NCI-H526 treated with DMSO at 0.1 percent for 48 hours (cell line): ENCODE measurements at regions not wholly inside any gene's neighbourhood (a gene's known extent, or its start where the extent isn't known, plus 50 kb on each side); places are given as distances from the start of the nearest gene placed in this dataset.

Source experiments
- DNase-seq: peaks from one replicate; lab custom pipeline; 2025; lab: John Stamatoyannopoulos, UW

GRCh38 chr10:130902471-130902870 is 409.1 kb downstream of the TCERG1L start:
- no peak for DNase-seq

GRCh38 chr10:130902929-130903328 is 408.6 kb downstream of the TCERG1L start:
- DNase-seq = no peak

DNA sequence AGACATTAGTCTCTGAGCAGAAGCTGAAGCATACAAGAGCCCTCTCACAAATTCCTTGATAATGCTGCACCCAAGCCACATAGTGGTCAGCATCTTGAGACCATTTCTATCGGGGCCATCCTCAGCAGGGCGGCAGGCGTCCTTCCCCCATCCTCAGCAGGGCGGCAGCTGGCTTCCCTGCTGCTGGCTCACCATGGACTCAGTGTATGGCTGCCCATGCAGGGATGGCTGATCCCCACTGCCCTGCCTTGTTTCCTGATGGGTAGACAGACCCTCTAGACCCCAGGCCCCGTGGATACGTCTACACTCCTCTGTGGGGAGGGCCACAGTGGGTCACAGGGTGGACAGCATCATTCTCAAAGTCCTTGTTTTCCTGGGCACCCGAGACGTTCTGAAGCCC is 406.8 kb downstream of the TCERG1L start:
- DNase-seq = no peak

- no peak for DNase-seq
These were observed 406.1 kb downstream of the TCERG1L start for GRCh38 chr10:130905386-130905785.

DNA sequence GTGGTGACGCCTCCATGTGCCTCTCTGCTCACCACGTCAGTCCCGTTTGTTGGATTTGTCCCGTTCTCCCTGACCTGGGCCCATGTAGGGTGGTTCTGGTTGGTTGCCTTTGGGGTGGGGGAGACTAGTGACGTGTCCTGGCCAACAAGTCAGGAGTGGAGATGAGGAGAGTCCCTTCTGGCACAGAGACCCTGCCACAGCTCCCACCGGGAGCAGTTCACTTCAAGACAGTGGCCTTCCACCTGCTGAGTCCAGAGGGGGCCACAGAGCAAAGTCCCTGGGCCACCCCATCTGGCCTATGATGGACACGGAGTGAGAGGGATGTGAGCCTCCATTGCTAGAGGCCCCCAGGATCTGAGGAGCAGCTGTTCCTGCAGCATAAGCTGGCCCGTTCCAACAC is 405.6 kb downstream of the TCERG1L start:
- no peak for DNase-seq

DNA sequence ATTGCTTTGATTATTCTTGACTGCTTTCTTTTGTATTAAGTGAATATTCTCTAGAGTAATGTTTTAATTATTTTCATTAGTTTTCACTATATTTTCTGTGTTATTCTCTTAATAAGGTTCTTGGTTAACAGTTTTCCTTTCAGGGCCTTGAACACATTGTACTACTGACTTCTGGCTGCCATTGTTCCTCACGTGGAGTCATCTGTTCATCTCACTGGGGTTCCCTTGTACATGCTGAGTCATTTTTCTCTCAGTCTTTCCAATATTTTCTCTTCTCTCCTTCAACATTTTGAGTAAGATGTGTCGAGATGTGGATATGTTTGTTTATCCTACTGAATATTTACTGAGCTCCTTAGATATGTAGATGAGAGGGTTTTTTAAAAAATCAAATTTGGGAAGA is 400.7 kb downstream of the TCERG1L start:
- no peak for DNase-seq

DNA sequence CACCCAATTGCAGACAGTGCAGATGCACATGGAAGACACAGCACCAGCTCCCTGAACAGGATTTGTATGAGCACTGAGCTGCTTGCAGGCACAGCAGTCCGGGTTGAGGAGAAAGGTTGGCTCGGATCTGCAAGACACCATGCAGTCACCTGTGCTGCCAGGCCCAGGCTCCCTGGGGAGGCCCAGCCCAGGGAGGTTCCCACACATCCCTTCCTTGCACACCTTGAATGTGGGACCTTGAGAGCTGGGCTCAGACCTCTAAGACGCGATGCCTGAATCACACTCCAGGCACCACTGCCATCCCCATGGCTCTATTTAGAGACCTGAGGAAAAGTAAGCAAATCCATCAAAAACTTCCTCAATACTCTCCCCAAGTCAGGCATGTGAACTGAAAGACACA is 397.7 kb downstream of the TCERG1L start:
- DNase-seq = no peak

- DNase-seq = no peak
These were observed 397.2 kb downstream of the TCERG1L start for GRCh38 chr10:130914367-130914766.

DNA sequence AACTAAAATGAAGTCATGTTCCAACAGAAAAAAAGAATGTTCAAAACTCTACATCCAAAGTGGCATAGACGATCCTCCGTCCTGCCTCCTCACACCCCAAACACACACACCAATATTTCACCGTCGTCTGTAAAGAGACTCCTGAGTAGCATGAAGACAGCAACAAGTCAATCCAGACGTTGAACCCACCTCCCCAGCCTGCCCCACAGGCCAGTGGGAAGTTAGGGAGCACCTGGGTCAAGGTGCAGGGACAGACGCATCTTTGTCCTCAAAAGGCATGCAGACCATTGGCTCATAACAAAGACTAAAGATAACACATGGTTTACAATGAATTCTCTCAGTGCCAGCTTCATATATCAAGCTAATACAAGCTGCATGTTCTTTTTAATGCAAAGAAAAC is 396.5 kb downstream of the TCERG1L start:
- DNase-seq = no peak

DNA sequence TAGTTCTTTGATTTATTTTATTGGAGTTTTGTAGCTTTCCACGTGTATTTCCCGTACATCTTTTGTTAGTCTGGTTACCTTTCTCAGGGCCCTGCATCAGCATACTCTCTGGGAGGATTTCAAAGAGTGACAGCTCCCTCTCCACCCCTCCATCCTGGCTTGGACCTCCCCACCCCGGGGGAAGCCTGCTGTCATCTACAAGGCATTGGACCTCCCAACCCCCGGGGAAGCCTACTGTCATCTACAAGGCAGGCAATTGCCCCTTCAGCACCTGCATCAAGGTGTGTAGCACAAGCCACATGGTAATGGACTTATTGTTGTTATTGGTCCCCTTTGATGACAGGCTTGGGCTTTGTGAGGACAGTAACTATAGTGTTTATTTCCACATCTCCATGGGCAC is 390.1 kb downstream of the TCERG1L start:
- no peak for DNase-seq

DNA sequence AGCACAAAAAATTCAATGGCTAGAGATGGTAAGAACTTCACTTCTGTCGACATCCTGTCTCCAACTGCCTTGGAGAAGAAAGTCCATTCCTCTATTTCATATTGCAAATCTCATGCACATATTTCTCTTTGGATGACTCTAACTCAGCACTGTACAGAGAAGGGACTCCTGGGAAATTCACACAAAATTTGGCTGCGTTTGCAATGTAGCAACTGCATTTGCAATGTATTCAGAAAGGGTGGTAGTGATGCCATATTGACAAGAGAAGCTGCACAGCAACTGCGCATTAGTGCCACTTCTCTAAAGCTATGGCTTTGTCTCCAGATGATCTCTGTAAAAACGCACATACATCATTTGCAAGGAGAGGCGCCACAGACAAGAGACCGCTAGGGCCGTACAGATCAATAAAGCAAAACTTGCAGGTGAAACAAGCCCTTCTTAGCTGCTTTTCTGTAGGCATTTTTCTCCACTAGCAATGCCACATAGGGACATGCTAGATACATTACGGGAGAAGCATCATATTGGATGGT is 389.5 kb downstream of the TCERG1L start:
- DNase-seq = no peak

- no peak for DNase-seq
These were observed 387.9 kb downstream of the TCERG1L start for GRCh38 chr10:130923596-130923995.

- DNase-seq = no peak
These were observed 387.2 kb downstream of the TCERG1L start for GRCh38 chr10:130924138-130924819.

GRCh38 chr10:130926442-130926841 is 385.1 kb downstream of the TCERG1L start:
- no peak for DNase-seq

- DNase-seq = no peak
These were observed 384.4 kb downstream of the TCERG1L start for GRCh38 chr10:130927157-130927556.

DNA sequence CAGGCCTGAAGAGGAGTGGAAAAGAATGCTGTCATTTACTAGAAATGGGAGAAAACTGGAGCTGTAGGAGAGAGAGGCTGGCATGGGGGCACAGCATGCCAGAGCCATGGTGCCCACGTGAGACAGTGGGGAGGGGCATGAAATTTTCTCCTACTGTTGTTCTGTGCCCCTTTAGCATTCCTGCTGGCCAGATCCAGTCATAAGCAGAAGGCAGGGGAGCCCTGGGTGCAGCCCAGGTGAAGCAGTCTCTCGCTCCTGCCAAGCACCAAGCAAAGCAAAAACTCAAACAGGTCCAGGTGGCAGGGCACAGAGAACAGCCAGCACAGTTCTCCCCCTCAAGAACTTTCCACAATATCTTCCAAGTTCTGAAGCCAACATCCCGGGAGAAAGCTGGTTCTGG is 383.2 kb downstream of the TCERG1L start:
- DNase-seq = no peak

DNA sequence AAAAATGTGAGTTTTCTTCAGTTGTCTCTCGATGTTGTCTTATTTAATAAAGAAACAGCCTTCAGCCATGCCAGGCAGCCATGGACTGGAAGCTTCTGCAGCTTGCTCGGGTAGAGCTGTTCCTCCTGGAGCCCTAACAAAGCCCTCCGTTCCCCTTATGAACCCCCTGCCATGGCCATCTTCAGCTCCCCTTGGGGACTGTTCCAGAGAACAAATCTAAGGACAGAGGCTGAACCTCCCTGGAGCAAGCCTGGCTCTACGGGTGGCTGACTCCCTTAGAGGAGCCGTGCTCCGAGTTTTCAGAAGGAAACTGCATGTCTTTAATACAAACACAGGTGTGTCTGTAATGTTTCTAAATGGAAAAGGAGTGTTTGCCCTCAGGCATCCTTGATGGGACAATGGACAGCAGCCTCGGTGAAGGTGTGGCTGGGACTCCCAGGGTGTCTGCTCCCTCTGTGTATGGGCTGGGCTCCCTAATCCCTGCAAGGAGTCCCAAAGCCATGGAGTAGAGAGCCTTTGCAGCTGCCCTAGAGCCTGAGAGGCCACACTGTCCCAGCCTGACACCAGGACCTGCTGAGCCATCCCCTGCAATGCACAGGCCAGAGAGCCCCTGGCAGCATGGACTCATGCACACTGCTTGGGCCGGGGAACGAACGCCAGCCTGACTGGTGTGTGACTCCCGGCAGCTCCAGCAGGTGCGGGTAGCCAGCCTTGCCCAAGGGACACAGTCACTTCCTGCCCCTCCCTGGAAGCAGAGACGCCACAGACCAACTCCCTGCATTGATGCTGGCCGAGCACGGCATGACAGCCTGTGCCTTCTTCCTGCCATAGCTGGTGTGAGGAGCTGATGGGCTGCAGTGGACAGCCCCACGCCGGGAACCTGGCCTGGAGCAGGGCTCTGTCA is 381.8 kb downstream of the TCERG1L start:
- no peak for DNase-seq

GRCh38 chr10:130930821-130931220 is 380.7 kb downstream of the TCERG1L start:
- DNase-seq = no peak

DNA sequence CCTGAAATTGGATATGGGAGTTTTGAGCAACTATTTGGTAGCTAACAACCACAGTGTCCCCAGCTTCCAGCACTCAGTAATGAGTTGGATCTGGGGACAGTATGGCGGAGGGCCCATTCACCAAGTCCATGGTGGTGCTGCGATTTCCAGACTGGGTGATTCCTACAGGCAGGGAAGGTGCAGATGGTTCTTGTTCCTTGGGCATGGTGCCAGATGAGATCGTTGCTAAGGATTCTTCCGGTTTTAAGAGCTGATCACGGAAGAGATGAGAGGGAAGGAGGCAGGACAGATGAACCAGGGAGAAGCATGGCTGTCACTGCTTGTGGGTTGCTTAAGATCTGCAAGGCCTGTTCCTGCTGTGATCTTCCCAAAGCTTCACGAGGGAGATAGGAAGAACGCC is 380.3 kb downstream of the TCERG1L start:
- DNase-seq = no peak

GRCh38 chr10:130932326-130933007 is 379.1 kb downstream of the TCERG1L start:
- DNase-seq = no peak

- no peak for DNase-seq
These were observed 378.5 kb downstream of the TCERG1L start for GRCh38 chr10:130933008-130933390.

DNA sequence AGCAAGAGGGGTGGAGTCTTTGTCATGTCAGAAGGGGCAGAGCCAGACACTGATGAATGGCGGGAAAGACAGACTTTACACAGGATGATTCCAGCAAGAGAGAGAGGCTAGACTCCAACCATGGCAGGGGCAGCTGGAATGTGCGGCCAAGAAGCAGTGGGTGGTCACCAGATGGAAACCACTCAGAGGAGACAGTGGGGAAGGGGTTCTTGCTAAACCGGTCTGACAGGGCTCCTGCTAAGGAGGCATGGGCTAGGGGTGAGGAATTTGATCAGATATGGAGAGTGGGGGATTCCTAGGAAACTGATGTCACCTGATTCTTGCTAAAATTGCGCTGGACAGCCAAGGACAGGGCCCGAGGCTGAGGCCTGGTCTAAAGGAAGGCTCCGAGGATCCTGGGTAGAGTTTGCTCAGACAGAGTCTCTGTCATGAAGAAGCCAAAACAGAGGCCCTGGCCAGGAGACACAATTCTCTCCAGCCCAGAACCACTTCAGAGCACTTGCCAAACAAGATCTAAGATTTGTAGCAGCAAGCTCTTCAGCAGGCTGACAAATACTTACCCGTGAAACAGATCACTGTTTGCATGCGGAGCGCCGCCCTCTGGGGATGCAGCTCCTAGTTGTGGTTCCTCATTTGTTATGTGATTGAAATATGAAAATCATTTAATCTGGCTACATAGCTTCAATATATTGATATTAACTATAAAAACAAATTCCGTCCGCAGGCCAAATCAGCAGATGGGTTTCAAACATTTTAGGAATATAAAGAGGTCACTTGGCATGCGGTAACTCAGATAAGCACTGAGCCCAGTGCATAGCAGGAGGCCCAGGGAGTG is 377.0 kb downstream of the TCERG1L start:
- no peak for DNase-seq
